SU-DHL-6 (cell line): ENCODE measurements at regions not wholly inside any gene's neighbourhood (a gene's known extent, or its start where the extent isn't known, plus 50 kb on each side); places are given as distances from the start of the nearest gene placed in this dataset.

ENCODE experiments used
- H2AFZ ChIP-seq: fragments of 200-600 bp; sonication (generic); 2 replicates; pipeline ENCODE4 v1.6.1; 2014; ENCODE audit warnings: low read depth, mild to moderate bottlenecking, moderate library complexity, mixed read lengths, antibody characterized with exemption, low read length; ENCODE audit not compliant: severe bottlenecking
- H3F3A ChIP-seq: fragments of 200-600 bp; shearing (Covaris generic); 2 replicates; pipeline ENCODE4 v1.6.0; 2016; ENCODE audit warnings: antibody characterized with exemption, mild to moderate bottlenecking; ENCODE audit not compliant: insufficient read depth
- H3K27ac ChIP-seq: fragments of 200-600 bp; sonication (generic); 2 replicates; pipeline ENCODE4 v1.5.1; 2016; ENCODE audit warnings: low read depth, mild to moderate bottlenecking, low read length, moderate library complexity, mixed read lengths
- H3K27me3 ChIP-seq: fragments of 200-600 bp; sonication (generic), shearing (Covaris generic); 2 replicates; pipeline ENCODE4 v1.6.0; 2014; ENCODE audit warnings: mild to moderate bottlenecking, low read length
- H3K36me3 ChIP-seq: fragments of 200-600 bp; sonication (generic); 2 replicates; pipeline ENCODE4 v1.6.1; 2014; ENCODE audit warnings: mild to moderate bottlenecking, low read length, mixed read lengths
- H3K4me2 ChIP-seq: fragments of 300-600, 200-600 bp; shearing (Covaris generic), sonication (generic); 2 replicates; pipeline ENCODE4 v1.6.0; 2014; ENCODE audit warnings: low read length, low read depth, mild to moderate bottlenecking; ENCODE audit not compliant: poor library complexity, severe bottlenecking
- H3K4me3 ChIP-seq: fragments of 200-600 bp; sonication (generic); 2 replicates; pipeline ENCODE4 v1.5.1; 2014; ENCODE audit warnings: antibody characterized with exemption, low read length, mild to moderate bottlenecking, mixed read lengths; ENCODE audit not compliant: insufficient read depth, poor library complexity, severe bottlenecking
- H3K79me2 ChIP-seq: fragments of 200-600 bp; sonication (generic); 2 replicates; pipeline ENCODE4 v1.6.1; 2014; ENCODE audit warnings: mild to moderate bottlenecking, low read length, moderate library complexity; ENCODE audit not compliant: insufficient read depth
- H3K9ac ChIP-seq: fragments of 200-600 bp; sonication (generic); 2 replicates; pipeline ENCODE4 v1.7.0; 2014; ENCODE audit warnings: mild to moderate bottlenecking, low read length
- H3K9me2 ChIP-seq: fragments of 200-600 bp; sonication (generic); replicated peaks from 2 replicates; pipeline ENCODE4 v1.6.1; 2014; ENCODE audit warnings: low read length; ENCODE audit not compliant: insufficient read depth
- H3K9me3 ChIP-seq: fragments of 200-600 bp; sonication (generic); 2 replicates; pipeline ENCODE4 v1.6.1; 2014; ENCODE audit warnings: low read length, mixed read lengths; ENCODE audit not compliant: insufficient read depth
- H4K20me1 ChIP-seq: fragments of 200-600 bp; sonication (generic); 2 replicates; pipeline ENCODE4 v1.6.1; 2014; ENCODE audit warnings: low read depth, mild to moderate bottlenecking, antibody characterized with exemption, low read length, moderate library complexity, mixed read lengths
- EZH2phosphoT487 ChIP-seq: fragments of 200-600 bp; sonication (generic), shearing (Covaris generic); conservative IDR thresholded peaks from 2 replicates; pipeline ENCODE4 v1.6.1; 2018; ENCODE audit warnings: mild to moderate bottlenecking, antibody characterized with exemption, low read length, moderate library complexity, mixed read lengths
- TF ChIP-seq, protein P1 (sequence below): fragments of 200-600 bp; sonication (generic); IDR thresholded peaks from one replicate; pipeline ENCODE4 v1.5.1; 2017; ENCODE audit warnings: antibody characterized with exemption, mild to moderate bottlenecking, low read length, moderate library complexity; ENCODE audit not compliant: insufficient read depth, poor library complexity, severe bottlenecking

DNA sequence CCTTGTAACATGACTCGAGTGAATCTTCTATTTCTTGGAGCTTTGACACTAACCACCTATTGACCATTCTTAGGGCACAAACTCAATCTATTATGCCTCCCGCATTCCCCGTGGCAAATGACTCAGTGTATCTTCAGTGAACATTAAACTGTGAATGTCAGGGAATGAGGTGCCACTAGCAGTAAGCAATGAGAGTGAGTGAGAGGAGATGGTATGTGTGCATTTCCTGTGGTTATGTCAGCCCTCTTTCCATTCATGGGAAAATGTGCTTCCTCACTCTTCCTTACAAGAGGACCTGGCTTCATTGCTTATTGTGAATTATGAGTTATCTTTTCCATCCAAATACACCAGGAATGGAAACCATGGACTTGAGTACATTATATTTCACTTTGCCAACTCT lies 229.2 kb downstream of the EMP1 start:
- Histone ChIP-seq H3K4me3 (no peak overlapping the region), H3K9me3 (no peaks in the 10 kb centered on the region), H3K36me3 (no peaks in the 10 kb centered on the region), H3K27me3 (no peaks in the 10 kb centered on the region), H3K9me2 (no peaks in the 10 kb centered on the region), H4K20me1 (no peaks in the 10 kb centered on the region), H3K27ac (no peak overlapping the region), H3K9ac (no peak overlapping the region), H3K79me2 (no peaks in the 10 kb centered on the region), H2AFZ (no peak overlapping the region), H3K4me2 (no peak overlapping the region), H3F3A (no peaks in the 10 kb centered on the region)
- TF ChIP-seq EZH2phosphoT487, result no peak
- TF ChIP-seq, protein P1, sequence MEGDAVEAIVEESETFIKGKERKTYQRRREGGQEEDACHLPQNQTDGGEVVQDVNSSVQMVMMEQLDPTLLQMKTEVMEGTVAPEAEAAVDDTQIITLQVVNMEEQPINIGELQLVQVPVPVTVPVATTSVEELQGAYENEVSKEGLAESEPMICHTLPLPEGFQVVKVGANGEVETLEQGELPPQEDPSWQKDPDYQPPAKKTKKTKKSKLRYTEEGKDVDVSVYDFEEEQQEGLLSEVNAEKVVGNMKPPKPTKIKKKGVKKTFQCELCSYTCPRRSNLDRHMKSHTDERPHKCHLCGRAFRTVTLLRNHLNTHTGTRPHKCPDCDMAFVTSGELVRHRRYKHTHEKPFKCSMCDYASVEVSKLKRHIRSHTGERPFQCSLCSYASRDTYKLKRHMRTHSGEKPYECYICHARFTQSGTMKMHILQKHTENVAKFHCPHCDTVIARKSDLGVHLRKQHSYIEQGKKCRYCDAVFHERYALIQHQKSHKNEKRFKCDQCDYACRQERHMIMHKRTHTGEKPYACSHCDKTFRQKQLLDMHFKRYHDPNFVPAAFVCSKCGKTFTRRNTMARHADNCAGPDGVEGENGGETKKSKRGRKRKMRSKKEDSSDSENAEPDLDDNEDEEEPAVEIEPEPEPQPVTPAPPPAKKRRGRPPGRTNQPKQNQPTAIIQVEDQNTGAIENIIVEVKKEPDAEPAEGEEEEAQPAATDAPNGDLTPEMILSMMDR, result no peak

DNA sequence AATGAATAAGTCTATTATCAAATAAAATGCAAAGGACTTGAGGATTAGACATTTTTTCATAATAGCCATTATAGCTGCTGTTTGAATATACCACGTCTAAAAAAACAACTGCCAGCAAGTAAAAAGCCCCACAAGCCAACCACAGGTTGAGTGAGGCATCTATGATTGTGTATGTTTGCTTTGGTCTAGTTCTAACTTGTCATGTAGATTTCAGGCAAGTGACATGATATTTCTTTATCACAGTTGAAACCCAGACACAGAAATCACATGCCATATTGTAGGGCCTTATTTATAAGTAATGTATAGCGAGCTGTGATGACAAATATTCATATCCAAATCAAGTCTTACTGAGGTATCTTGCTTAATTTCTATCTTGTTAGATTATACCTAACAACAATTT lies 225.8 kb downstream of the EMP1 start:
- Histone ChIP-seq H3K9ac (no peak overlapping the region), H3K9me3 (no peaks in the 10 kb centered on the region), H3K27ac (no peak overlapping the region), H2AFZ (no peak overlapping the region), H3K36me3 (no peaks in the 10 kb centered on the region), H3K79me2 (no peaks in the 10 kb centered on the region), H3F3A (no peaks in the 10 kb centered on the region), H3K9me2 (no peaks in the 10 kb centered on the region), H3K27me3 (no peaks in the 10 kb centered on the region), H3K4me3 (no peak overlapping the region), H3K4me2 (no peak overlapping the region), H4K20me1 (no peaks in the 10 kb centered on the region)
- TF ChIP-seq, protein P1, result no peak
- TF ChIP-seq EZH2phosphoT487, result no peak

DNA sequence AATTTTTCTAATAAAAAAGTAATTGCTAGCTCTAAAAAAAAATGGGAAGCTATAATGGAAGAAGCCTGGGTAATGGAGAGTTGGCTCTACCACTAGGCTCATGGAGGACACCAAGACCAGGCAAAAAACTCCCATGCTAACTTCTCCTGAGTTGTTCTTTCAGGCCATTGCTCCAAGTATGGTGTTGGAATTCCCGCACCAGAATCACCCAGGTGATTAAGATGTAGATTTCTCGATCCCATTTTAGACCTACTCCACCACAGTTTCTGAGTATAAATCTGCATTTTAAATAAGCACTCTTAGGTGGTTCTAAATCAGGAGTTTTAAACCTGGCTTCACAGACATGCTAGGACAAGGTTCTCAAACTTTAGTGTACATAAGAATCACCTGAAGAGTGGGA lies 221.0 kb downstream of the EMP1 start:
- H3K27ac ChIP-seq, result no peak overlapping the region
- no peaks in the 10 kb centered on the region for H3K79me2 ChIP-seq
- no peak for TF ChIP-seq EZH2phosphoT487
- TF ChIP-seq, protein P1, result no peak
- H3K9me3 ChIP-seq, result no peaks in the 10 kb centered on the region
- H4K20me1 ChIP-seq, result no peaks in the 10 kb centered on the region
- no peaks in the 10 kb centered on the region for H3K9me2 ChIP-seq
- no peak overlapping the region for H3K4me2 ChIP-seq
- H3F3A ChIP-seq, result no peaks in the 10 kb centered on the region
- H3K9ac ChIP-seq, result no peak overlapping the region
- H3K36me3 ChIP-seq, result no peaks in the 10 kb centered on the region
- no peak overlapping the region for H3K4me3 ChIP-seq
- H3K27me3 ChIP-seq, result no peaks in the 10 kb centered on the region
- H2AFZ ChIP-seq, result no peak overlapping the region
